B cell (primary cell): ENCODE measurements at regions not wholly inside any gene's neighbourhood (a gene's known extent, or its start where the extent isn't known, plus 50 kb on each side); places are given as distances from the start of the nearest gene placed in this dataset.

Experiments
- EZH2 ChIP-seq: IDR thresholded peaks from 2 replicates; pipeline ENCODE4 v1.6.1; 2012; ENCODE audit warnings: borderline replicate concordance, low read depth, mild to moderate bottlenecking, moderate library complexity, low read length; ENCODE audit not compliant: insufficient read depth, poor library complexity, severe bottlenecking
- TF ChIP-seq, protein P1 (sequence below): fragments of 200-600 bp; IDR thresholded peaks from one replicate; pipeline ENCODE4 v1.8.0; 2022; ENCODE audit warnings: antibody characterized with exemption, mild to moderate bottlenecking

GRCh38 chr7:113230691-113231090, 112.3 kb upstream of the SMIM30 start:
- TF ChIP-seq, protein P1, sequence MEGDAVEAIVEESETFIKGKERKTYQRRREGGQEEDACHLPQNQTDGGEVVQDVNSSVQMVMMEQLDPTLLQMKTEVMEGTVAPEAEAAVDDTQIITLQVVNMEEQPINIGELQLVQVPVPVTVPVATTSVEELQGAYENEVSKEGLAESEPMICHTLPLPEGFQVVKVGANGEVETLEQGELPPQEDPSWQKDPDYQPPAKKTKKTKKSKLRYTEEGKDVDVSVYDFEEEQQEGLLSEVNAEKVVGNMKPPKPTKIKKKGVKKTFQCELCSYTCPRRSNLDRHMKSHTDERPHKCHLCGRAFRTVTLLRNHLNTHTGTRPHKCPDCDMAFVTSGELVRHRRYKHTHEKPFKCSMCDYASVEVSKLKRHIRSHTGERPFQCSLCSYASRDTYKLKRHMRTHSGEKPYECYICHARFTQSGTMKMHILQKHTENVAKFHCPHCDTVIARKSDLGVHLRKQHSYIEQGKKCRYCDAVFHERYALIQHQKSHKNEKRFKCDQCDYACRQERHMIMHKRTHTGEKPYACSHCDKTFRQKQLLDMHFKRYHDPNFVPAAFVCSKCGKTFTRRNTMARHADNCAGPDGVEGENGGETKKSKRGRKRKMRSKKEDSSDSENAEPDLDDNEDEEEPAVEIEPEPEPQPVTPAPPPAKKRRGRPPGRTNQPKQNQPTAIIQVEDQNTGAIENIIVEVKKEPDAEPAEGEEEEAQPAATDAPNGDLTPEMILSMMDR = no peak
- no peak for TF ChIP-seq EZH2
